GM21423 (cell line): ENCODE measurements at regions not wholly inside any gene's neighbourhood (a gene's known extent, or its start where the extent isn't known, plus 50 kb on each side); places are given as distances from the start of the nearest gene placed in this dataset.
"Not testable (repeated sequence)": the region's sequence is repeated elsewhere in the genome, so short reads cannot be mapped to it uniquely, and the experiment has no call there.

Experiments used
- ATAC-seq: cut with Tn5 transposase; IDR thresholded peaks from one replicate; pipeline ENCODE4 v1.9.1; 2021; ENCODE audit warnings: mild to moderate bottlenecking, moderate library complexity; ENCODE audit not compliant: unreplicated experiment

GRCh38 chr3:33956206-33956605, 157.8 kb downstream of the PDCD6IP start:
- ATAC-seq, result no peak

- ATAC-seq, result no peak
Measured at GRCh38 chr3:33956776-33957175, 158.3 kb downstream of the PDCD6IP start.

DNA sequence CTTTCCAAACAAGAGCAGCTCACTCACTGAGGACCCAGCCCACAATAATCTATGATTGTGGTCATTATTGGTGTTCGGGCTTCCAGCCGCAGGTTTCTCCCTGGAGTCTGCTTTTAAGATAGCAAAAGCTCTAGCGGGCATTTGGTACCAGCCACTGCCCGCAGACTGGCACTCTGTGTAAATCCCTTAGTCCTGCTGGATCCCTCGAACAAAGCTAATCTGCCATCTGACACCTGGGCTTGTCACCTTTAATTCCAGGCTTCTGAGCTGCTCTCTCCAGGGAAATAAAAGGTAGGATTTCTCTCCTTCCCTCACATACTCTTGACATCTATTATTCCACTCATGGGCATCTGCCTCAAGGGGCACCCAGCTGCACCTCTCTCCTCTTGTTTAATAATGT, 158.7 kb downstream of the PDCD6IP start:
- no peak for ATAC-seq

- no peak for ATAC-seq
Measured at GRCh38 chr3:33958661-33959060, 160.2 kb downstream of the PDCD6IP start.

GRCh38 chr3:33962396-33962795, 164.0 kb downstream of the PDCD6IP start:
- no peak for ATAC-seq

- ATAC-seq, result not testable (repeated sequence)
Measured at GRCh38 chr3:33970180-33970579, 171.8 kb downstream of the PDCD6IP start.

DNA sequence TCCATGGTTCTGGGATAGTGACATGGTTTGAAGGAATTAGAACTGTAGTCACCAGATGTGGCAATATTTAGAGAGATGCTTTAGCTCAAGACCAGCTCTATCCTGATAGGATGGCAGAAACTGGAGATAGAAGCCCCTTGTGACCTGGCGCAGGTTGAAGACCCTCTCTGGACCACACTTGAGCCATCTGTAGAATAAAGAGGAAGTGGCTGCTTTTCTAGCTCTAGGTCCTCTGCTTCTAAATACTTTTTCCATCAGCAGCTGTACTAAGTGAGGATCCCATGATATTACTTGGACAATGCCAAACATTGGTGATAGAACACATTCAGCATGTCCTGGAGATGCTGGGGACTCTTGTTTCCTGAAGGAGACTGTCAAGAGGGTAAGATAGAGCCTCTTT, 172.6 kb downstream of the PDCD6IP start:
- no peak for ATAC-seq

GRCh38 chr3:33975463-33975862, 177.0 kb downstream of the PDCD6IP start:
- no peak for ATAC-seq

DNA sequence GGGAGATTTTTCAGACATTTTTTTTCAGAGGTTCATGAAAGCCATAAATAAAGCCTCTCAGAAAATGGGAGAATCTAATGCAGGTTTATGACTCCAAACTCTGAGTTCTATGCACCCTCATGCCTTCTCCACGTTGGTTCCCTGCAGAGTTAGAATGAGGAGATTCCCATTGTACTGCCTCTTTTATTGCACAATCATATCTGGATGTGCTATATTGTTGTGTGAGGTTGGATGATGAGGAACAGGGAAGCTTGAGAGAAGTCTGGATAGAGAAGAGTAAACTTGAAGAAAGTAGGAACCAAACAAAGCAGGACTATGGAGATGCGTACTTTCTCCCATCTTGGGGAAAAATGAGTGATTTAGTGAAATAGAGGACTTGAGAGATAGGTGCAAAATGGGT, 178.8 kb downstream of the PDCD6IP start:
- no peak for ATAC-seq

- ATAC-seq, result no peak
Measured at GRCh38 chr3:33980252-33980651, 181.8 kb downstream of the PDCD6IP start.

- ATAC-seq, result no peak
Measured at GRCh38 chr3:33982269-33982798, 183.9 kb downstream of the PDCD6IP start.

DNA sequence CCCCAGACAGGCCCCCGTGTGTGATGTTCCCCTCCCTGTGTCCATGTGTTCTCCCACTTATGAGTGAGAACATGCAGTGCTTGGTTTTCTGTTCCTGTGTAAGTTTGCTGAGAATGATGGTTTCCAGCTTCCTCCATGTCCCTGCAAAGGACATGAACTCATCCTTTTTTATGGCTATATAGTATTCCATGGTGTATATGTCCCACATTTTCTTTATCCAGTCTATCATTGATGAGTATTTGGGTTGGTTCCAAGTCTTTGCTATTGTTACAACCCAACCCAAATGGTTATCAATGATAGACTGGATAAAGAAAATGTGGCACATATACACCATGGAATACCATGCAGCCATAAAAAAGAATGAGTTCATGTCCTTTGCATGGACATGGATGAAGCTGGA, 184.5 kb downstream of the PDCD6IP start:
- not testable (repeated sequence) for ATAC-seq

GRCh38 chr3:33989229-33989628, 190.8 kb downstream of the PDCD6IP start:
- no peak for ATAC-seq

- no peak for ATAC-seq
Measured at GRCh38 chr3:33991673-33992072, 193.2 kb downstream of the PDCD6IP start.

DNA sequence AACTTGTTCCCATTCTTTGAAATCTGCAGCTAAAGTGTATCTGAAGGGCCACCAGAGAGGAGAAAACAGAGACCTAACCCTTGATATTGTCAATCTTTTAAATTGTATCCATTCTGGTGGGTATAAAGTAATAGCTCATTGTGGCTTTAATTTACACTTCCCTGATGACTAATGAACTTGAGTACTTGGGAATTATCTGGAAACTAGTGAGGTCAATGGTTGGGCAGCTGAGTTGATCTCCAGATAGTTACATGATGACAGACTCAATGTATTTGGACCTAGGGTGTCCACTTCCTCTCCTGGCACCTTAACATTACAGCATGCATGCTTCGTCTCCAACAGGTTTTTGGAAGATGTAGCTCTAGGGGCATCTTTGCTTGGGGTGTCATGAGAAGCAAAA, 195.2 kb downstream of the PDCD6IP start:
- ATAC-seq, result no peak

GRCh38 chr3:33994568-33994967, 196.1 kb downstream of the PDCD6IP start:
- ATAC-seq, result no peak

DNA sequence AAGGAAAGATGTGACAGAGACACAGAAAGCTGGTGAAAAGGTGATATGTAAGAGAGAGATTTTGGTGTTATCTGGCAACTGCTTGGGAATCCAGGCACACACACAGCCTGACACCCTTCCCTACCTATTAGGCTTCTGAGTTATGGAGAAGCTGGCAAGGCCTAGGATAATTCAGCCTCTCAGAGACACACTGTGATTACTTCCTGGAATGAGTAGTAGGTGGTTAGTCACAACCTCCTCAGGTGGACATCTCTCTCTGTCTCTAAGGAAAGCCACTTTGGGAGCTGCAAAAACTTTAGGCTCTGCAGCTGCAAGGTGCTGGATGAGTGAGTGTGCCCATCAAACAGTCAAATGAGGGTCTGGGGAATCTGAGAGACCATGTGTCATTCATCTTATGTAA, 201.9 kb downstream of the PDCD6IP start:
- ATAC-seq, result no peak

GRCh38 chr3:34001022-34001421, 202.6 kb downstream of the PDCD6IP start:
- ATAC-seq, result no peak

DNA sequence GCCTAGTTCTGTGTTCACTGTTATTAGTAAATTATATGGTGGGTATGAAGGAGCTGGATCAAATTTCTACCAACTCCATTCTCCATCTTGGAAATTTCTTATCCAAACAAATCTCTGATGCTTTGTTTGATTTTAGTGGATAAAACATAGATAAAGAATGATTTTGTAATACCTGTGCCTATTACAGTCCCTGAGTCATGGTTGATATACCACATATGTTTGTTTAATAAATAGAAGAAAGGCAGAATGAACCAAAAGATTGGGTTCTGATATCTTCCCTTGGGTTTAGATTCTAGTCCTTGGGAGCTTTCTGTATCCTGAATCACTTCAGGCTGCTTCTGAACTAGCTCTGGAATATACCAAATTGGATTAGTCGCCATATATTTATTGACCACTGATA, 203.6 kb downstream of the PDCD6IP start:
- no peak for ATAC-seq

GRCh38 chr3:34002569-34003100, 204.2 kb downstream of the PDCD6IP start:
- no peak for ATAC-seq

DNA sequence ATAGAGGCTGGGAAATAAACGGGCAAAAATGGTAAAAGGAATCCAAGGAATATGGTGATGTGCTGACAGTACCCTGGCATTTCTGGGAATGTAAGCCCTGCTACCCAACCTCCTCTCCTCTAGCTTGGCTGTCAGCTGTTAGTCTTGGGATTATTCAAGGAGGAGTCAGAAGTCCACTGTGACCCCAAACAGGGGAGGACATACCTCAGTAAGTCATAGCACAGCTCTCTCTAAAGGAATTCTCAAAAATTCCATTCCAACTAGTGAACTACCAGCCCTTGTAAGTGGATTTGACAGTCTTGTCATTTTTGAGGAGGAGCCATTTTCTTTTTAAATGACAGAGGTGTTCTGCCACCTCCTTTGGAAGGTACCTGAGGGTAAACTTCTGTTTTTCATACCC, 207.5 kb downstream of the PDCD6IP start:
- no peak for ATAC-seq

GRCh38 chr3:34008191-34008590, 209.8 kb downstream of the PDCD6IP start:
- peak; percentile 51 for ATAC-seq
